GM12892 (cell line): ENCODE measurements at regions not wholly inside any gene's neighbourhood (a gene's known extent, or its start where the extent isn't known, plus 50 kb on each side); places are given as distances from the start of the nearest gene placed in this dataset.

Experiments used
- POLR2A ChIP-seq: IDR thresholded peaks from 2 replicates; pipeline ENCODE4 v1.6.1; 2011; ENCODE audit warnings: low read depth, low read length, control low read depth
- POLR2AphosphoS5 ChIP-seq: IDR thresholded peaks from 2 replicates; pipeline ENCODE4 v1.6.1; 2011; ENCODE audit warnings: low read depth, low read length, control low read depth
- TAF1 ChIP-seq: IDR thresholded peaks from 2 replicates; pipeline ENCODE4 v1.6.1; 2011; ENCODE audit warnings: low read depth, mild to moderate bottlenecking, control low read depth, low read length, borderline replicate concordance

- TF ChIP-seq POLR2A (no peak), TAF1 (no peak), POLR2AphosphoS5 (no peak)
Measured at GRCh38 chr18:53639687-53640086, 584.8 kb downstream of the MBD2 start.
